Neuronal stem cell (in vitro differentiated cells): ENCODE measurements at regions not wholly inside any gene's neighbourhood (a gene's known extent, or its start where the extent isn't known, plus 50 kb on each side); places are given as distances from the start of the nearest gene placed in this dataset.

Source experiments
- DNase-seq: peaks from one replicate; pipeline ENCODE4 v3.0.0-alpha.2; 2013; ENCODE audit warnings: low spot score
- H2AFZ ChIP-seq: one replicate; pipeline ENCODE4 v1.6.1; 2013; ENCODE audit warnings: mild to moderate bottlenecking, low read length, inconsistent platforms
- H2AK5ac ChIP-seq: 2 replicates; pipeline ENCODE4 v1.6.1; 2013; ENCODE audit warnings: low read depth, mild to moderate bottlenecking, inconsistent platforms, low read length, moderate library complexity, mixed read lengths
- H2BK120ac ChIP-seq: 2 replicates; pipeline ENCODE4 v1.6.1; 2013; ENCODE audit warnings: low read depth, mild to moderate bottlenecking, inconsistent platforms, low read length, moderate library complexity, mixed read lengths
- H2BK12ac ChIP-seq: one replicate; pipeline ENCODE4 v1.6.1; 2013; ENCODE audit warnings: low read length, inconsistent platforms
- H2BK15ac ChIP-seq: 2 replicates; pipeline ENCODE4 v1.6.1; 2013; ENCODE audit warnings: mild to moderate bottlenecking, low read length, inconsistent platforms, mixed read lengths
- H2BK5ac ChIP-seq: one replicate; pipeline ENCODE4 v1.6.1; 2013; ENCODE audit warnings: inconsistent platforms, mild to moderate bottlenecking, low read length, moderate library complexity
- H3K14ac ChIP-seq: one replicate; pipeline ENCODE4 v1.6.1; 2013; ENCODE audit warnings: low read length, inconsistent platforms
- H3K18ac ChIP-seq: 2 replicates; pipeline ENCODE4 v1.6.1; 2013; ENCODE audit warnings: low read length, inconsistent platforms
- H3K23ac ChIP-seq: 2 replicates; pipeline ENCODE4 v1.6.1; 2013; ENCODE audit warnings: low read depth, mild to moderate bottlenecking, mixed read lengths, low read length, inconsistent platforms; ENCODE audit not compliant: poor library complexity
- H3K27ac ChIP-seq: replicated peaks from 3 replicates; pipeline ENCODE4 v1.5.1; 2013; ENCODE audit warnings: low read length, inconsistent platforms
- H3K27me3 ChIP-seq, 3 experiments: 2 replicates each; pipeline ENCODE4 v1.6.1; 2013; ENCODE audit warnings: low read length in 3 of 3, mild to moderate bottlenecking in 2 of 3, inconsistent platforms in 1 of 3, low read depth in 1 of 3, mixed read lengths in 1 of 3, moderate library complexity in 1 of 3; ENCODE audit not compliant: control insufficient read depth in 3 of 3, insufficient read depth in 3 of 3
- H3K36me3 ChIP-seq, 2 donors: replicated peaks in 1 of 2; 2 replicates each; pipeline ENCODE4 v1.6.1; 2013; ENCODE audit warnings: low read length in 2 of 2; ENCODE audit not compliant: control insufficient read depth in 2 of 2, insufficient read depth in 2 of 2
- H3K4ac ChIP-seq: 2 replicates; pipeline ENCODE4 v1.6.1; 2013; ENCODE audit warnings: inconsistent platforms, mild to moderate bottlenecking, low read length, moderate library complexity
- H3K4me1 ChIP-seq, 2 donors: 1 replicate in 1 of 2; 2 replicates in 1 of 2; pipeline ENCODE4 v1.6.1; 2013; ENCODE audit warnings: low read length in 2 of 2, low read depth in 1 of 2; ENCODE audit not compliant: control insufficient read depth in 2 of 2, insufficient read depth in 1 of 2
- H3K4me2 ChIP-seq: one replicate; pipeline ENCODE4 v1.6.1; 2013; ENCODE audit warnings: mild to moderate bottlenecking, low read length, inconsistent platforms; ENCODE audit not compliant: insufficient read depth, poor library complexity, severe bottlenecking
- H3K4me3 ChIP-seq, 2 donors: 2 replicates each; pipeline ENCODE4 v1.5.1; 2013; ENCODE audit warnings: low read length in 2 of 2, mild to moderate bottlenecking in 2 of 2, inconsistent platforms in 1 of 2, moderate library complexity in 1 of 2
- H3K79me1 ChIP-seq: one replicate; pipeline ENCODE4 v1.6.1; 2013; ENCODE audit warnings: low read depth, mild to moderate bottlenecking, inconsistent platforms, low read length, moderate library complexity
- H3K9ac ChIP-seq: one replicate; pipeline ENCODE4 v1.6.1; 2013; ENCODE audit warnings: mild to moderate bottlenecking, low read depth, low read length, inconsistent platforms; ENCODE audit not compliant: poor library complexity
- H3K9me3 ChIP-seq, 2 donors: replicated peaks in 1 of 2; 2 replicates each; pipeline versions ENCODE3 to v1.6.1; 2013; ENCODE audit warnings: low read length in 2 of 2, mild to moderate bottlenecking in 2 of 2, inconsistent platforms in 1 of 2, low read depth in 1 of 2, mixed read lengths in 1 of 2, moderate library complexity in 1 of 2; ENCODE audit not compliant: control insufficient read depth in 2 of 2, insufficient read depth in 1 of 2
- H4K8ac ChIP-seq: one replicate; pipeline ENCODE4 v1.6.1; 2013; ENCODE audit warnings: low read depth, mild to moderate bottlenecking, inconsistent platforms, low read length, moderate library complexity
- H4K91ac ChIP-seq: one replicate; pipeline ENCODE4 v1.6.1; 2013; ENCODE audit warnings: low read length, low read depth, mild to moderate bottlenecking, inconsistent platforms; ENCODE audit not compliant: poor library complexity
- WGBS, 2 donors: extraction: QIAGEN DNeasy Blood & Tissue Kit; methylation state at CpG; one replicate each; pipeline ENCODE4 v1.1.7; 2013; ENCODE audit warnings: missing lambda C conversion rate in 2 of 2, mixed read lengths in 1 of 2; ENCODE audit not compliant: insufficient read length in 2 of 2, insufficient replicate concordance in 1 of 2; ENCODE audit errors: extremely low coverage in 2 of 2; 5-methylcytosine and 5-hydroxymethylcytosine counted together

DNA sequence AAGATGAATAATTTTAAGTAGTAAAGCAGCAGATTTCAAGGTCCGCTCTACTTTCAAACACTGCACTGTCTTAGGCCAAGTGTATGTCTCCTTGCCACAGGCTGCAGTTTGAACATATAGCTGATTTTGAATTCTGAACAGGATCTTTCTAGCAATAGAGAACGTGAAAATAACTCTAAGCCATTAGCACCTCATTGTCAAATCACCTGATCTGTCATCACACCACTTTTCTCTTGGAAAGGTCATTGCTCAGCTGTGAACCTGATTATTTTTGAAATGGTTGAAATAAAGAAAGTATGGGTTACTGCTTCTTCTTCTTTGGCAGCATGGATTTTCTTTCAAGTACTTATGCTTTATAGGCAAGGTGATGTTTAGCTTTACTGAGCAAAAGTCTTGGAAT is 357.0 kb upstream of the RORB start:
- Histone ChIP-seq H2BK5ac (no peak overlapping the region), H3K4me1 (no peaks in the 10 kb centered on the region), H4K91ac (no peak overlapping the region), H2BK15ac (no peak overlapping the region), H4K8ac (no peak overlapping the region), H3K36me3 (no peaks in the 10 kb centered on the region), H3K27me3 (no peaks in the 10 kb centered on the region), H3K9ac (no peak overlapping the region), H3K14ac (no peak overlapping the region), H3K23ac (no peak overlapping the region), H3K4me2 (no peak overlapping the region), H2AFZ (no peak overlapping the region), H3K18ac (no peak overlapping the region), H3K9me3 (no peaks in the 10 kb centered on the region), H3K27ac (no peak overlapping the region), H3K79me1 (no peaks in the 10 kb centered on the region), H3K4me3 (no peak overlapping the region), H2BK120ac (no peak overlapping the region), H2AK5ac (no peak overlapping the region), H2BK12ac (no peak overlapping the region), H3K4ac (no peak overlapping the region)
- no peak for DNase-seq
- no CpG with 5 or more reads among the region's 2 CpGs for WGBS, 2 donors

DNA sequence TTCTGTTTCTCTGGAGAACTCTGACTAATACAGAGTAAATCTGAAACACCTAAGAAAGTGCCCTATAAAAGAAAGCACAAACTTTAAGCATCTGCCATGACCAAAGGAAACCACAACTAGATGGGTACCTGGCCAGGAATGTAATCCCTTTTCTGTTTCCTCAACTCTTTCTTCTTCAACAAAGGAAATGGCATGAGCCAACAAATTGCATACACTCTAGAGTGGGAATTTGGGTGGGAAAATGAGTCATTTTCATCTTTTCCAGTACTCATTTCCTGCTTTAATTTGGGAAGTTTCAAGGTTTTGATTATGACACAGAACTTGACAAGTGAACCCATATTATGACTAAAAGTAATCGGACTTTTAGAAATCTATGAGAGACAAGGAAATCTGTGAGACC is 349.2 kb upstream of the RORB start:
- no peak overlapping the region for H3K18ac ChIP-seq

DNA sequence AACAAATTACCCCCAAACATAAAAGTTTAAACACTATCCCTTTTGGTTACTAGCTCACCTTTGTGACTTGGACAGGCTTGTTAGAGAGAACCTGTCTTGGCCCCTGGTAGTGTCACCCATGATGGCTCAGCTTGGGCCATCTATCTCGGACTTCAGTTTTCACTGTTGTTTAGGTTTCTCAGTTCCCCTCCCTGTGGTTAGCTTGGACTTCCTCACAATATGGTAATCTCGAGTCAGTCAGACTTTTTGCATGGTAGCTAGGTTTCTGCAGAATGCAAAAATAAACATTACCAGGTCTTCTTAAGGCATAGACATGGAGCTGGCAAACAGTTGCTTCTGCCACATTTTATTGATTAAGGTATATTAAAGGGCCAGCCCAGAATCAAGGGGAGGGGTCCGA is 324.3 kb upstream of the RORB start:
- H4K8ac ChIP-seq = no peak overlapping the region
- no peak overlapping the region for H3K4me2 ChIP-seq
- no peaks in the 10 kb centered on the region for H3K4me1 ChIP-seq
- H3K23ac ChIP-seq = no peak overlapping the region
- H3K79me1 ChIP-seq = no peaks in the 10 kb centered on the region
- no peak overlapping the region for H2AFZ ChIP-seq
- no CpG with 5 or more reads among the region's 3 CpGs for WGBS, 2 donors
- DNase-seq = no peak
- no peak overlapping the region for H2BK15ac ChIP-seq
- no peak overlapping the region for H3K4me3 ChIP-seq
- H3K27me3 ChIP-seq = no peaks in the 10 kb centered on the region
- H3K36me3 ChIP-seq = no peaks in the 10 kb centered on the region
- H3K27ac ChIP-seq = no peak overlapping the region
- H2BK120ac ChIP-seq = no peak overlapping the region
- H3K9me3 ChIP-seq = no peaks in the 10 kb centered on the region
- no peak overlapping the region for H4K91ac ChIP-seq
- H2AK5ac ChIP-seq = no peak overlapping the region
- no peak overlapping the region for H3K4ac ChIP-seq
- H3K18ac ChIP-seq = no peak overlapping the region
- no peak overlapping the region for H3K14ac ChIP-seq
- H3K9ac ChIP-seq = no peak overlapping the region
- H2BK12ac ChIP-seq = no peak overlapping the region
- H2BK5ac ChIP-seq = no peak overlapping the region

More for the DNA sequence above, 349.2 kb upstream of the RORB start:
- Histone ChIP-seq H3K27me3 (no peaks in the 10 kb centered on the region), H3K14ac (no peak overlapping the region), H2BK12ac (no peak overlapping the region), H2AK5ac (no peak overlapping the region), H4K8ac (no peak overlapping the region), H3K9ac (no peak overlapping the region), H3K4me1 (no peaks in the 10 kb centered on the region), H2BK5ac (no peak overlapping the region), H3K79me1 (no peaks in the 10 kb centered on the region), H3K36me3 (no peaks in the 10 kb centered on the region), H4K91ac (no peak overlapping the region), H2AFZ (no peak overlapping the region), H3K9me3 (no peaks in the 10 kb centered on the region), H2BK15ac (no peak overlapping the region), H3K27ac (no peak overlapping the region), H2BK120ac (no peak overlapping the region), H3K4me2 (no peak overlapping the region), H3K23ac (no peak overlapping the region), H3K4ac (no peak overlapping the region), H3K4me3 (no peak overlapping the region)
- WGBS, 2 donors = no CpG with 5 or more reads among the region's 1 CpG
- no peak for DNase-seq

DNA sequence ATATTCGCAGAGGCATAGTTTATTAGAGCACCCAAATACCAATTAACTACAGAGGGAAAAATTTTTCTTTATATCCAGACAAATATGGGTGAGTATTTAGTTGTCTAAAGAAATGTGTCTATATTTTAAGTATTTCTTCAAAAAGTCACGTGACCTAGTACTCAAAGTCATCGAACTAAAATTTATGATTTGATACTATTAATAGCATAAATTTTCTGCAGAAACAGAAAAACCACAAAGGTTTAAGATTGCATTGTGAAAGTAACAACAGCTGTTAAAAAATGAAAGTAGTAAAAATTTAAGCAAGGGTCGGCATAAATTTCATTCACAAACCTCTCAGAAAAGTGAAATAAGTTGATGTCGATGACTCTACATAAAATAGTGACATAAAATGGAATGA is 323.9 kb upstream of the RORB start:
- no peak overlapping the region for H3K4ac ChIP-seq
- H2AFZ ChIP-seq = no peak overlapping the region
- H3K18ac ChIP-seq = no peak overlapping the region
- DNase-seq = no peak
- no peak overlapping the region for H3K4me3 ChIP-seq
- no peaks in the 10 kb centered on the region for H3K9me3 ChIP-seq
- H3K9ac ChIP-seq = no peak overlapping the region
- no peak overlapping the region for H3K4me2 ChIP-seq
- H3K79me1 ChIP-seq = no peaks in the 10 kb centered on the region
- H3K4me1 ChIP-seq = no peaks in the 10 kb centered on the region
- no peak overlapping the region for H2AK5ac ChIP-seq
- no peak overlapping the region for H2BK120ac ChIP-seq
- H2BK12ac ChIP-seq = no peak overlapping the region
- H4K8ac ChIP-seq = no peak overlapping the region
- no peak overlapping the region for H3K14ac ChIP-seq
- H2BK5ac ChIP-seq = no peak overlapping the region
- H3K27ac ChIP-seq = no peak overlapping the region
- no peak overlapping the region for H4K91ac ChIP-seq
- no peak overlapping the region for H3K23ac ChIP-seq
- H3K27me3 ChIP-seq = no peaks in the 10 kb centered on the region
- no peak overlapping the region for H2BK15ac ChIP-seq
- WGBS, 2 donors = no CpG with 5 or more reads among the region's 5 CpGs
- H3K36me3 ChIP-seq = no peaks in the 10 kb centered on the region
